Esophagus squamous epithelium (tissue), 4 donors: ENCODE measurements at regions not wholly inside any gene's neighbourhood (a gene's known extent, or its start where the extent isn't known, plus 50 kb on each side); places are given as distances from the start of the nearest gene placed in this dataset.

ENCODE experiments used
- CTCF ChIP-seq, 6 experiments: fragments of 450-650 bp in 4 of 6; fragments of 200-600 bp in 2 of 6; sonication (generic) in 2 of 6; IDR thresholded peaks; one replicate each; pipeline ENCODE4 v1.5.1; 2016 to 2019; ENCODE audit warnings: antibody characterized with exemption in 6 of 6, mild to moderate bottlenecking in 4 of 6, moderate library complexity in 4 of 6
- POLR2A ChIP-seq, 4 donors: fragments of 450-650 bp; IDR thresholded peaks; one replicate each; pipeline ENCODE4 v1.6.1; 2017; ENCODE audit warnings: antibody characterized with exemption in 4 of 4, mild to moderate bottlenecking in 4 of 4, moderate library complexity in 3 of 4

GRCh38 chr16:65828296-65828695 lies 538.2 kb upstream of the CDH5 start:
- TF ChIP-seq CTCF (IDR thresholded peaks at IDR 0.05): no peak
- TF ChIP-seq POLR2A (IDR thresholded peaks at IDR 0.05): no peak
